Loucy (cell line): ENCODE measurements at regions not wholly inside any gene's neighbourhood (a gene's known extent, or its start where the extent isn't known, plus 50 kb on each side); places are given as distances from the start of the nearest gene placed in this dataset.
A peak's percentile ranks its signal among the peaks of the same experiment; 100 is the strongest.

Experiments used
- H2AFZ ChIP-seq: fragments of 200-600 bp; sonication (generic); 2 replicates; pipeline ENCODE4 v1.6.0; 2016; ENCODE audit warnings: antibody characterized with exemption, mild to moderate bottlenecking, low read length, moderate library complexity
- H3F3A ChIP-seq: fragments of 200-600 bp; 2 replicates; pipeline ENCODE4 v1.6.0; 2016; ENCODE audit warnings: antibody characterized with exemption, low read depth, mild to moderate bottlenecking
- H3K27me3 ChIP-seq: fragments of 200-600 bp; sonication (generic); 2 replicates; pipeline ENCODE4 v1.6.1; 2014; ENCODE audit warnings: low read length, mild to moderate bottlenecking; ENCODE audit not compliant: insufficient read depth, poor library complexity, severe bottlenecking
- H3K36me3 ChIP-seq: fragments of 200-600 bp; sonication (generic); 2 replicates; pipeline ENCODE4 v1.6.1; 2016; ENCODE audit warnings: low read length; ENCODE audit not compliant: insufficient read depth
- H3K4me1 ChIP-seq: fragments of 200-600 bp; sonication (generic); 2 replicates; pipeline ENCODE4 v1.5.1; 2014; ENCODE audit warnings: low read length, mild to moderate bottlenecking; ENCODE audit not compliant: insufficient read depth, poor library complexity, severe bottlenecking
- H3K4me2 ChIP-seq: fragments of 200-600 bp; sonication (generic); 2 replicates; pipeline ENCODE4 v1.6.0; 2014; ENCODE audit warnings: antibody characterized with exemption, low read length, low read depth, mild to moderate bottlenecking; ENCODE audit not compliant: poor library complexity, severe bottlenecking
- H3K4me3 ChIP-seq: fragments of 200-600 bp; sonication (generic); 2 replicates; pipeline ENCODE4 v1.5.1; 2014; ENCODE audit warnings: low read length, mild to moderate bottlenecking, mixed read lengths; ENCODE audit not compliant: poor library complexity, severe bottlenecking
- H3K79me2 ChIP-seq: fragments of 200-600 bp; sonication (generic); 2 replicates; pipeline ENCODE4 v1.6.1; 2014; ENCODE audit warnings: low read length; ENCODE audit not compliant: insufficient read depth
- H3K9ac ChIP-seq: fragments of 200-600 bp; sonication (generic); 2 replicates; pipeline ENCODE4 v1.6.0; 2014; ENCODE audit warnings: mild to moderate bottlenecking, low read depth, low read length, moderate library complexity; ENCODE audit not compliant: poor library complexity, severe bottlenecking
- H3K9me2 ChIP-seq: fragments of 200-600 bp; sonication (generic); replicated peaks from 2 replicates; pipeline ENCODE4 v1.6.1; 2016; ENCODE audit warnings: low read depth, low read length, mixed read lengths
- H3K9me3 ChIP-seq: fragments of 200-600 bp; sonication (generic); 2 replicates; pipeline ENCODE4 v1.6.1; 2014; ENCODE audit warnings: mild to moderate bottlenecking, antibody characterized with exemption, low read length, low read depth; ENCODE audit not compliant: insufficient read depth
- H4K20me1 ChIP-seq: fragments of 200-600 bp; sonication (generic); 2 replicates; pipeline ENCODE4 v1.6.0; 2014; ENCODE audit warnings: antibody characterized with exemption, low read length, mild to moderate bottlenecking; ENCODE audit not compliant: insufficient read depth, poor library complexity, severe bottlenecking
- EZH2phosphoT487 ChIP-seq: fragments of 200-600 bp; IDR thresholded peaks from 2 replicates; pipeline ENCODE4 v1.6.1; 2018; ENCODE audit warnings: antibody characterized with exemption, mild to moderate bottlenecking, moderate library complexity, borderline replicate concordance
- TF ChIP-seq, protein P1 (sequence below): fragments of 200-600 bp; sonication (generic); conservative IDR thresholded peaks from 2 replicates; pipeline ENCODE4 v1.5.1; 2014; ENCODE audit warnings: mild to moderate bottlenecking, antibody characterized with exemption, low read length

DNA sequence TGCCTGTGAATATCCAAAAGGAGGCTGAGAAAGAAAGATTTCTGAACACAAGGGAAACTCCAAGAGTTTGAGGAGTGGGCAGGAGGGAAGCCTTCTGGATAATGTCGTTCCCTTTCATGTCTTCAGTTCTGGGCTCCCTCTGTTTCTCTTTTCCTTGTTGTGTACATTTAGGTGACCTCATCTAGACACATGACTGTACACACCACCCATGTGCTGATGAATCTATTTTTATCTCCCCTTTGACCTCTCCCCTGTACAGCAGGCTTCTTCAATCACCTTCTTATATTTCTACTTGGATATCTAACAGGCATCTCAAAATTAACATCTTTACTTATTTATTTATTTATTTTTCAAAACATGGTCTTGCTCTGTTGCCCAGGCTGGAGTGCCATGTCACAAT is 363.1 kb downstream of the GATA3 start:
- Histone ChIP-seq H3K9me2 (no peaks in the 10 kb centered on the region), H3K4me3 (no peak overlapping the region), H3K79me2 (no peaks in the 10 kb centered on the region), H3K27me3 (no peaks in the 10 kb centered on the region), H3K36me3 (no peaks in the 10 kb centered on the region), H2AFZ (peak overlapping the region; percentile 10; the same call in 1 of the 2 replicates), H3K9ac (no peak overlapping the region), H3F3A (no peaks in the 10 kb centered on the region), H3K4me2 (no peak overlapping the region), H4K20me1 (no peaks in the 10 kb centered on the region), H3K9me3 (no peaks in the 10 kb centered on the region), H3K4me1 (peaks cover 30% of the 10 kb centered on the region)
- TF ChIP-seq EZH2phosphoT487 = no peak
- TF ChIP-seq, protein P1, sequence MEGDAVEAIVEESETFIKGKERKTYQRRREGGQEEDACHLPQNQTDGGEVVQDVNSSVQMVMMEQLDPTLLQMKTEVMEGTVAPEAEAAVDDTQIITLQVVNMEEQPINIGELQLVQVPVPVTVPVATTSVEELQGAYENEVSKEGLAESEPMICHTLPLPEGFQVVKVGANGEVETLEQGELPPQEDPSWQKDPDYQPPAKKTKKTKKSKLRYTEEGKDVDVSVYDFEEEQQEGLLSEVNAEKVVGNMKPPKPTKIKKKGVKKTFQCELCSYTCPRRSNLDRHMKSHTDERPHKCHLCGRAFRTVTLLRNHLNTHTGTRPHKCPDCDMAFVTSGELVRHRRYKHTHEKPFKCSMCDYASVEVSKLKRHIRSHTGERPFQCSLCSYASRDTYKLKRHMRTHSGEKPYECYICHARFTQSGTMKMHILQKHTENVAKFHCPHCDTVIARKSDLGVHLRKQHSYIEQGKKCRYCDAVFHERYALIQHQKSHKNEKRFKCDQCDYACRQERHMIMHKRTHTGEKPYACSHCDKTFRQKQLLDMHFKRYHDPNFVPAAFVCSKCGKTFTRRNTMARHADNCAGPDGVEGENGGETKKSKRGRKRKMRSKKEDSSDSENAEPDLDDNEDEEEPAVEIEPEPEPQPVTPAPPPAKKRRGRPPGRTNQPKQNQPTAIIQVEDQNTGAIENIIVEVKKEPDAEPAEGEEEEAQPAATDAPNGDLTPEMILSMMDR = no peak

DNA sequence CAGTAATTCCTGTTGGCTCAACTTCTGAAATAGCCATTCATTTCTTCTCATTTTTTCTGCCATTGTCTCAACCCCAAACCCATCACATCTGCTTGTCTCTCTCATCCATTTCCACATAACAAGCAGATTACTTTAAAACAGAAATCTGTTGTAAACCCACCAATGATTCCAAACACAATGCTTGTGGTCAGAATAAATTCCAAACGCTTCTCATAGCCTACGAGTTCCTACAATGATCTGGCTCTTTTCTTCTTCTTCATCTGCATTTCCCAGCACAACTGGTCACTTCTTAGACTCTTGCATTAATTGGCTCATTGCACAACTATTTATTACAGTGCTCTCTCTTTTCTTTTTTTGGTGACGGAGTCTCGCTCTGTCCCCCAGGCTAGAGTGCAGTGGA is 364.1 kb downstream of the GATA3 start:
- H3K4me2 ChIP-seq = no peak overlapping the region
- no peak for TF ChIP-seq EZH2phosphoT487
- TF ChIP-seq, protein P1 = no peak

DNA sequence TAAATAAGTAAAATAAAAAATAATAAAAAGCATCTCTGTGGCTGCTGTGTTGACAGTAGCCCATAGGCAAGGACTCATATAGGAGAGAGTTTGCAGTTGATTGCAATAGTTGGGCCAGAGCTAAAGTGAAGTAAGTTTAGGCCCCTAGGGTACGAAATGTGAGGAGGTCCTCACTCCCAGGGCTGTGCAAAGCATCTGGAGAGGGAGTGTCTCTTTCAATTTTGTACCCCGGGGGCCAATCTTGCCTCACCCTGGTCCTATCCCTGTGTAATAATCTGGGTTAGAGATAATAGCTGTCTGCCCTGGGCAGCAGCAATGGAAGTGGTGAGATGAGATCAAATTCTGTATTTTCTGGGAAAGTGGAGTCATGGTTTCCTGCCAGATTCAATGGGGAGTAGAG is 365.7 kb downstream of the GATA3 start:
- H3K79me2 ChIP-seq = no peaks in the 10 kb centered on the region
- no peak overlapping the region for H3K4me3 ChIP-seq
- no peaks in the 10 kb centered on the region for H3F3A ChIP-seq
- no peak overlapping the region for H3K4me2 ChIP-seq
- no peaks in the 10 kb centered on the region for H3K36me3 ChIP-seq
- H2AFZ ChIP-seq = no peak overlapping the region
- TF ChIP-seq EZH2phosphoT487 = no peak
- TF ChIP-seq, protein P1 = no peak
- peaks cover 45% of the 10 kb centered on the region for H3K4me1 ChIP-seq
- no peaks in the 10 kb centered on the region for H3K27me3 ChIP-seq
- no peaks in the 10 kb centered on the region for H4K20me1 ChIP-seq
- H3K9me3 ChIP-seq = no peaks in the 10 kb centered on the region
- no peak overlapping the region for H3K9ac ChIP-seq
- no peaks in the 10 kb centered on the region for H3K9me2 ChIP-seq

More for the DNA sequence above, 364.1 kb downstream of the GATA3 start:
- no peak overlapping the region for H3K4me3 ChIP-seq
- no peaks in the 10 kb centered on the region for H3K9me3 ChIP-seq
- H3K4me1 ChIP-seq = peaks cover 30% of the 10 kb centered on the region
- H4K20me1 ChIP-seq = no peaks in the 10 kb centered on the region
- no peaks in the 10 kb centered on the region for H3F3A ChIP-seq
- H2AFZ ChIP-seq = no peak overlapping the region
- H3K79me2 ChIP-seq = no peaks in the 10 kb centered on the region
- no peaks in the 10 kb centered on the region for H3K36me3 ChIP-seq
- no peak overlapping the region for H3K9ac ChIP-seq
- no peaks in the 10 kb centered on the region for H3K27me3 ChIP-seq
- no peaks in the 10 kb centered on the region for H3K9me2 ChIP-seq
